22Rv1 (cell line): ENCODE measurements at regions not wholly inside any gene's neighbourhood (a gene's known extent, or its start where the extent isn't known, plus 50 kb on each side); places are given as distances from the start of the nearest gene placed in this dataset.

ENCODE experiments used
- H3K27ac ChIP-seq: fragments of 450-650 bp; 2 replicates; pipeline ENCODE4 v1.5.1; 2017
- CTCF ChIP-seq: fragments of 450-650 bp; IDR thresholded peaks from 2 replicates; pipeline ENCODE4 v1.5.1; 2017; ENCODE audit warnings: mild to moderate bottlenecking
- ZFX ChIP-seq: fragments of 450-650 bp; IDR thresholded peaks from 2 replicates; pipeline ENCODE4 v1.6.1; 2017; ENCODE audit warnings: antibody characterized with exemption, borderline replicate concordance

- H3K27ac ChIP-seq, result no peak overlapping the region
- TF ChIP-seq ZFX (no peak), CTCF (no peak)
These were observed 520.0 kb downstream of the GLRX3 start for GRCh38 chr10:130656187-130656575.

- no peak overlapping the region for H3K27ac ChIP-seq
- TF ChIP-seq ZFX (no peak), CTCF (no peak)
These were observed 520.5 kb downstream of the GLRX3 start for GRCh38 chr10:130656582-130657133.

GRCh38 chr10:130658687-130659290, 522.6 kb downstream of the GLRX3 start:
- TF ChIP-seq CTCF, result no peak
- TF ChIP-seq ZFX, result no peak

GRCh38 chr10:130659528-130659927, 523.3 kb downstream of the GLRX3 start:
- no peak overlapping the region for H3K27ac ChIP-seq
- TF ChIP-seq ZFX (no peak), CTCF (no peak)

More at GRCh38 chr10:130658687-130659290, 522.6 kb downstream of the GLRX3 start:
- H3K27ac ChIP-seq, result no peak overlapping the region

GRCh38 chr10:130660266-130660665, 524.1 kb downstream of the GLRX3 start:
- TF ChIP-seq ZFX (no peak), CTCF (no peak)
- no peak overlapping the region for H3K27ac ChIP-seq

- TF ChIP-seq CTCF, result no peak
- TF ChIP-seq ZFX, result no peak
These were observed 525.2 kb downstream of the GLRX3 start for GRCh38 chr10:130661419-130661818.

GRCh38 chr10:130662775-130663174, 526.6 kb downstream of the GLRX3 start:
- TF ChIP-seq ZFX (no peak), CTCF (no peak)
- H3K27ac ChIP-seq, result no peak overlapping the region

More at GRCh38 chr10:130661419-130661818, 525.2 kb downstream of the GLRX3 start:
- no peak overlapping the region for H3K27ac ChIP-seq
